Ovary (tissue), 3 donors: ENCODE measurements at regions not wholly inside any gene's neighbourhood (a gene's known extent, or its start where the extent isn't known, plus 50 kb on each side); places are given as distances from the start of the nearest gene placed in this dataset.

Experiments
- CTCF ChIP-seq, 3 donors: fragments of 450-650 bp in 2 of 3; fragments of 200-600 bp in 1 of 3; IDR thresholded peaks; one replicate each; pipeline versions ENCODE4 v1.5.1 to v1.8.0; 2016 to 2022; ENCODE audit warnings: antibody characterized with exemption in 3 of 3, mild to moderate bottlenecking in 1 of 3
- EP300 ChIP-seq: sonication (generic); formaldehyde crosslinking; IDR thresholded peaks from one replicate; pipeline ENCODE4 v1.6.1; 2017; ENCODE audit warnings: antibody characterized with exemption
- POLR2A ChIP-seq: fragments of 450-650 bp; IDR thresholded peaks from one replicate; pipeline ENCODE4 v1.6.1; 2017; ENCODE audit warnings: antibody characterized with exemption, mild to moderate bottlenecking, moderate library complexity
- donor health status: DM: no; HTN: no; CAD: no.

DNA sequence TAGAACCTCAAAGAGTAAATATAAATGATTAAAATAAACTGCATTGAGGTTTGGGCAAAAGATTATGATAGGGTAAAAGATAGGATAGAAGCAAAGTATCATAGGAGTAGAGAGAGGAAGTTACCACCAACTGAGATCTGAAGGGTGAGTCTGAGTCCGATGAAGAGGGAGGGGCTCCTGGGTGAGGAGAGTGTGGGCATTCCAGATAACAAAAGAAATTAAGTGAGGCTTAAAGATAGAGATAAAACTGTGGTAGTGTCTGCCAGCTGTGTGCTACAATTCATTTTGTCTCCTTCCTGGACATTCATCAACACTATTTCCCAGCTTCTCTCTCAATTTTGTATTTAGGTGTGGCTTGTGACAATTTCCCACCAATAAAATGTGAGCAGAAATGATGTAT is 343.0 kb upstream of the PLSCR5 start:
- no peak for TF ChIP-seq CTCF (IDR thresholded peaks at IDR 0.05)
- TF ChIP-seq EP300: no peak
- no peak for TF ChIP-seq POLR2A
